Lung (tissue), 11 donors: ENCODE measurements at regions not wholly inside any gene's neighbourhood (a gene's known extent, or its start where the extent isn't known, plus 50 kb on each side); places are given as distances from the start of the nearest gene placed in this dataset.

Experiments
- ATAC-seq: fragments of 200-7000 bp; cut with Tn5 transposase; one replicate; pipeline ENCODE4 v1.9.1; 2020; ENCODE audit warnings: moderate number of reproducible peaks; ENCODE audit not compliant: insufficient read depth, low FRiP score
- DNase-seq, 3 donors: peaks; one replicate each; pipeline ENCODE4 v3.0.0-alpha.2; 2013 to 2017
- H3K27ac ChIP-seq, 2 donors: one replicate each; pipeline ENCODE4 v1.5.1; 2013; ENCODE audit warnings: mild to moderate bottlenecking in 2 of 2, moderate library complexity in 2 of 2, control low read depth in 1 of 2, inconsistent platforms in 1 of 2, low read depth in 1 of 2, low read length in 1 of 2
- H3K27me3 ChIP-seq, 3 donors: one replicate each; pipeline ENCODE4 v1.5.1; 2013; ENCODE audit warnings: low read length in 2 of 3; ENCODE audit not compliant: control insufficient read depth in 3 of 3, insufficient read depth in 3 of 3
- H3K36me3 ChIP-seq, 4 donors: one replicate each; pipeline ENCODE4 v1.5.1; 2013; ENCODE audit warnings: low read length in 4 of 4, mild to moderate bottlenecking in 1 of 4, moderate library complexity in 1 of 4; ENCODE audit not compliant: control insufficient read depth in 4 of 4, insufficient read depth in 4 of 4
- H3K4me1 ChIP-seq, 5 donors: one replicate each; pipeline ENCODE4 v1.5.1; 2013; ENCODE audit warnings: low read length in 5 of 5, mild to moderate bottlenecking in 2 of 5, moderate library complexity in 1 of 5; ENCODE audit not compliant: control insufficient read depth in 5 of 5, insufficient read depth in 5 of 5
- H3K4me3 ChIP-seq: one replicate; pipeline ENCODE4 v1.5.1; 2013; ENCODE audit warnings: mild to moderate bottlenecking, control low read depth, moderate library complexity
- H3K9ac ChIP-seq, 2 donors: one replicate each; pipeline ENCODE4 v1.5.1; 2013; ENCODE audit warnings: low read length in 2 of 2, control low read depth in 1 of 2; ENCODE audit not compliant: insufficient read depth in 1 of 2
- H3K9me3 ChIP-seq, 4 donors: one replicate each; pipeline ENCODE4 v1.5.1; 2013; ENCODE audit warnings: low read length in 3 of 4, mild to moderate bottlenecking in 1 of 4, moderate library complexity in 1 of 4; ENCODE audit not compliant: control insufficient read depth in 4 of 4, insufficient read depth in 3 of 4
- WGBS, 2 donors: extraction: QIAGEN DNeasy Blood & Tissue Kit; methylation state at CpG; one replicate each; pipeline ENCODE4 v1.1.7; 2013; 5-methylcytosine and 5-hydroxymethylcytosine counted together
- TF ChIP-seq, protein P1 (sequence below): IDR thresholded peaks from 2 replicates; pipeline ENCODE4 v1.5.1; 2012; ENCODE audit warnings: mild to moderate bottlenecking; ENCODE audit errors: control extremely low read depth, extremely low read depth
- donor health status: control.
- donor health status: control.
- donor health status: Bipolar disorder and iron deficiency.
- donor health status: healthy.
- donor health status: DM: yes; HTN: yes; CAD: no.

DNA sequence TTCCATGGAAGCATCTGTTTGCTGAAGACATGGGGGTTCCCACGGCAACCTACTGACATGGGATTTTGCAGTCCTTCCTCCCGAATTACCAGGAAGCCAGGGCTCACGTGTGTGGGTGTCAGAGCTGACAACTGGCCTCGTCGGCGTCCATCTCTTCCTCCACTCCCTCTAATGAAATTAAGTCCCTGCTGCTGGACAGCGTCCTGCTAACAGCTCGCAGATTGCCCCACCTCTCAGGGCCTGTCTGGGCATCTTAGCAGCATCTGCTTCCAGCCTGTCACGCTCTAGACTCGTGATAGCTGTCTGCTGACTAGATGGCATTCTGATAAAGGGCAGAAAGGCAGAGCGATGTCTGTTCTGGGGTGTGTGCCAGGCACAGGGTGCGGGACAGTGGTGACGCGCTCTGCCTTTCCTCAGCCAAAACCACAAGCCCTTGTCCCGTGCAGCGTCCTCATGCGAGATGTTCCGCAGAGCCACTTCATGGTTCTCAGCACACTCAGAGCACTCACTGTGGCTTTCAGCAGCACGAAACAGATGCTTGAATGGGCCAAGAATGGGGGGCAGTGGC lies 161.1 kb downstream of the ARL4C start:
- ATAC-seq: peak; percentile 63
- H3K27ac ChIP-seq: no peak overlapping the region
- DNase-seq: peak; percentile 66 to 72 (median 70)
- 32 to 40% methylated on average over 19 of the region's 19 CpGs for WGBS, 2 donors
- peaks cover 0 to 15% (median 4%) of the 10 kb centered on the region in 5 donors for H3K4me1 ChIP-seq
- H3K9me3 ChIP-seq: no peaks in the 10 kb centered on the region
- no peak overlapping the region for H3K9ac ChIP-seq
- H3K36me3 ChIP-seq: no peaks in the 10 kb centered on the region
- no peak overlapping the region for H3K4me3 ChIP-seq
- TF ChIP-seq, protein P1, sequence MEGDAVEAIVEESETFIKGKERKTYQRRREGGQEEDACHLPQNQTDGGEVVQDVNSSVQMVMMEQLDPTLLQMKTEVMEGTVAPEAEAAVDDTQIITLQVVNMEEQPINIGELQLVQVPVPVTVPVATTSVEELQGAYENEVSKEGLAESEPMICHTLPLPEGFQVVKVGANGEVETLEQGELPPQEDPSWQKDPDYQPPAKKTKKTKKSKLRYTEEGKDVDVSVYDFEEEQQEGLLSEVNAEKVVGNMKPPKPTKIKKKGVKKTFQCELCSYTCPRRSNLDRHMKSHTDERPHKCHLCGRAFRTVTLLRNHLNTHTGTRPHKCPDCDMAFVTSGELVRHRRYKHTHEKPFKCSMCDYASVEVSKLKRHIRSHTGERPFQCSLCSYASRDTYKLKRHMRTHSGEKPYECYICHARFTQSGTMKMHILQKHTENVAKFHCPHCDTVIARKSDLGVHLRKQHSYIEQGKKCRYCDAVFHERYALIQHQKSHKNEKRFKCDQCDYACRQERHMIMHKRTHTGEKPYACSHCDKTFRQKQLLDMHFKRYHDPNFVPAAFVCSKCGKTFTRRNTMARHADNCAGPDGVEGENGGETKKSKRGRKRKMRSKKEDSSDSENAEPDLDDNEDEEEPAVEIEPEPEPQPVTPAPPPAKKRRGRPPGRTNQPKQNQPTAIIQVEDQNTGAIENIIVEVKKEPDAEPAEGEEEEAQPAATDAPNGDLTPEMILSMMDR: no peak
- peaks cover 0 to 5% (median 0%) of the 10 kb centered on the region in 3 donors for H3K27me3 ChIP-seq

DNA sequence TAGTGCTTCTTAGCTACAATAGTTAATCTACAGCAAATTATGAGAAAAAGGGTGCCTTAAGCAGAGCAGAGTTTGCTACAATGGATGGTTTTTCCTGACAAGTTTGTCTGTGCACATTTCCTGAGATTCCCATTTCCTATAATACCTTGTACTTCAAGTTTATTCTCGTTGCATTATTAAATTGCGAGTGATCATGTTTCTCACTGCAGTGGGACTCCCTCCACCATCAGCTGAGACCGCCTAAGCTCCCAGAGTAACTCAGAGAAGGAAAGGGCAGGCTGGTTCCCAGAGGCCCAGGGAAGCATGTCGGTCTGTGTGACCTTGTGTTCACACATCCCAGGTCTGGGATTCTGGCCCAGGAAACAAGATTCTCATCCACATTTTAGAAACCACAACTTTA lies 162.1 kb downstream of the ARL4C start:
- Histone ChIP-seq H3K27me3 (peaks cover 0 to 5% (median 0%) of the 10 kb centered on the region in 3 donors), H3K9me3 (no peaks in the 10 kb centered on the region), H3K4me3 (no peak overlapping the region), H3K27ac (no peak overlapping the region), H3K9ac (no peak overlapping the region), H3K4me1 (peaks cover 0 to 15% (median 4%) of the 10 kb centered on the region in 5 donors), H3K36me3 (no peaks in the 10 kb centered on the region)
- TF ChIP-seq, protein P1: no peak
- DNase-seq: no peak
- no peak for ATAC-seq
- WGBS, 2 donors: 83 to 87% methylated on average over 4 of the region's 4 CpGs

DNA sequence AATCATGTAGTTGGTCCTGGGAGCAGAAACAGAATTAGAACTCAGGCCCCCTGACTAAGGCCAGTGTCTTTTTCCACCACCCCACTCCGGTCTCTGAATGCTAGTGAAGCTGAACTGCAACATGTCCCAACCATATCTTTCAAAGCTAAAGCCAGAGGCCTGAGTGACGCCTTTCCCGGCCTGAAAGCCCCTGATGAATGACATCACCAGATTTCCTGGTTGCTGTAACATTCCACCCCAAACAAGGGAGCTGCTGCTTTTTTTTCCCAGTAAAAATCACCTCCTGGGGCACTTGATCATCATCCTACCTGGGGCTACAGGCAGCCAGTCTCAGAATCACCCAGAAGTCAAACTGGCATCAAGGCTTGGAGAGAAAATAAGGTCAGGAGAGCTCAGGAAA lies 162.7 kb downstream of the ARL4C start:
- H3K9me3 ChIP-seq: no peaks in the 10 kb centered on the region
- H3K27me3 ChIP-seq: peaks cover 0 to 5% (median 0%) of the 10 kb centered on the region in 3 donors
- TF ChIP-seq, protein P1: no peak
- no peak for ATAC-seq
- no peak overlapping the region for H3K9ac ChIP-seq
- no peaks in the 10 kb centered on the region for H3K36me3 ChIP-seq
- H3K4me1 ChIP-seq: peaks cover 0 to 15% (median 4%) of the 10 kb centered on the region in 5 donors
- H3K4me3 ChIP-seq: no peak overlapping the region
- no peak overlapping the region for H3K27ac ChIP-seq
- WGBS, 2 donors: 81 to 84% methylated on average over 3 of the region's 3 CpGs
- peak in 2 of 3 donors; percentile 32 to 45 for DNase-seq
